Fibroblast of lung (primary cell): ENCODE measurements at regions not wholly inside any gene's neighbourhood (a gene's known extent, or its start where the extent isn't known, plus 50 kb on each side); places are given as distances from the start of the nearest gene placed in this dataset.

ENCODE experiments used
- CTCF ChIP-seq, 2 donors: IDR thresholded peaks in 1 of 2; conservative IDR thresholded peaks in 1 of 2; 1 replicate in 1 of 2; 2 replicates in 1 of 2; pipeline ENCODE4 v1.5.1; 2011 to 2012; ENCODE audit warnings: low read length in 2 of 2, control low read depth in 1 of 2, inconsistent platforms in 1 of 2, low read depth in 1 of 2, mild to moderate bottlenecking in 1 of 2
- EZH2 ChIP-seq: IDR thresholded peaks from 2 replicates; pipeline ENCODE4 v1.5.1; 2012; ENCODE audit warnings: low read length, control low read depth, mild to moderate bottlenecking; ENCODE audit errors: missing control alignments

DNA sequence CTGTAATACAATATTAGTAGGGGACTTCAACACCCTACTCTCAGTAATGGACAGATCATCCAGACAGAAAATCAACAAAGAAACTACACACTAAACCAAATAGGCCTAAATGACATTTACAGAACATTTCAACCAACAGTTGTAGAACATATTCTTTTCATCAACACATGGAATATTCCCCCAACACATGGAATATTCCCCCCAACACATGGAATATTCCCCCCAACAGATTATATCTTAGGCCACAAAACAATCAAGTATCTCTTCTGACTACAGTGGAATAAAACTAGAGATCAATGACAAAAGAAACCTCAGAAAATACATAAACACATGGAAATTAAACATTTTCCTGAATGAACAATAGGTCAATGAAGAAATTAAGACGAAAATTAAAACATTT is 187.2 kb upstream of the RBBP8 start:
- TF ChIP-seq CTCF (conservative IDR thresholded peaks at IDR 0.05 in 1 of 2, IDR thresholded peaks at IDR 0.05 in 1 of 2; ENCODE audit: low read depth in 1 of 2, low read length in 2 of 2) (no peak), EZH2 (no peak)
